ENCODE measurements at regions not wholly inside any gene's neighbourhood (a gene's known extent, or its start where the extent isn't known, plus 50 kb on each side); places are given as distances from the start of the nearest gene placed in this dataset.

DNA sequence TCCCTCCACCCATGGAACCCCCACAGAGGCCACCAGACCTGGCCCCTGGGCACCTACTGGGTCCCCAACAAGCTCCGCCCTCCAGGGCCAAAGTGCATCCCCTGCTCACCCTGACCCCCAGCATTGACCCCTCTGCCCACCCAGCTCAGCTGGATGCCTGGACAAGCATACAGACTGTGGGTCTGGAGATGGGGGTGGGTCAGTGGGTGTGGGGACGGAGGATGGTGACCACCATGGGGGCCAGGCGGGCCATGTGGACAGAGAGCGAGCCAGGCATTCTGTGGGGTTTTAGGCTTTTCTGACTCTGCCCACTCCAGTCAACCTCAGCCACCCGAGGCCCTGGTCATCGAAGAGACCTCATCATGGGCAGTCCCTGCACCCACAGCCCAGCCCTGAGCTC, 183.7 kb downstream of the BRD1 start (continued):
- no peak for TF ChIP-seq ZBTB49 (tag by site-specific recombination; IDR thresholded peaks at IDR 0.05; ENCODE audit: low read depth)

DNA sequence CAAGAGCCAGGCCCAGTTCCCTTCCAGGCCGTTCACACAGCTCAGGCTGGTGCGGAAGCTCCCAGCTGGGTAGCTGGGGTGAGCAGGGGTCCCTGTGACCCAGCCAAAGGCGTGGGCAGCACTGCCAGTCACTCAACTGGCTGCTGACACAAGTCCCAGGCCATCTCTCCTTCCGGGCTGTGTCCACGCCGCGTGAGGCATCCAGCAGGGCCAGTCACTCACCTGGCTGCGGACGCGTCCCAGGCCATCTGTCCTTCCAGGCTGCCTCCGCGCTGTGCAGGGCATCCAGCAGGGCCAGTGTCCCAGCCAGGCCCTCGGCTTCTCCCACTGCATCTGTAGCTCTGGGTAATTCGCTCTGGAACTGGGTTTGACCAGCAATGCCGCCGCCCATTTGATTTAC, 184.2 kb downstream of the BRD1 start:
- no peaks in the 10 kb centered on the region for H3K9me3 ChIP-seq (ENCODE audit: control insufficient read depth, insufficient read depth, low read depth, low read length)
- POLR2A ChIA-PET, result no interaction called here
- no peak for TF ChIP-seq ZNF654 (tag by site-specific recombination; IDR thresholded peaks at IDR 0.05; ENCODE audit: low read depth)

GRCh38 chr22:49642741-49643140, 184.9 kb downstream of the BRD1 start:
- Histone ChIP-seq H3K4me3 (ENCODE audit: low read depth, low read length) (no peak overlapping the region), H3K9me3 (ENCODE audit: control insufficient read depth, insufficient read depth, low read depth, low read length) (no peaks in the 10 kb centered on the region), H3K27ac (ENCODE audit: extremely low read depth, low read depth, low read length) (no peak overlapping the region), H3K36me3 (ENCODE audit: control insufficient read depth in 2 of 2, insufficient read depth in 1 of 2, low read length in 2 of 2) (no peaks in the 10 kb centered on the region), H3K4me1 (ENCODE audit: control insufficient read depth, insufficient read depth, low read length) (no peaks in the 10 kb centered on the region)
- ChIA-PET CTCF (interaction anchor here (0.6 to 0.9 kb wide), 4 partner anchors 10 to 117 kb away, joined by 3 read pairs; no protein-coding TSS in a partner anchor), POLR2A (no interaction called here)
- TF ChIP-seq ZNF146 (tag by site-specific recombination; IDR thresholded peaks at IDR 0.05), result no peak
- no peak for TF ChIP-seq ZNF132 (tag by site-specific recombination; IDR thresholded peaks at IDR 0.05; ENCODE audit: borderline replicate concordance)
- TF ChIP-seq ZNF140 (tag by site-specific recombination; IDR thresholded peaks at IDR 0.05), result no peak
- TF ChIP-seq ZNF530 (tag by site-specific recombination; IDR thresholded peaks at IDR 0.05; ENCODE audit: low read depth), result no peak
- TF ChIP-seq, protein P1, sequence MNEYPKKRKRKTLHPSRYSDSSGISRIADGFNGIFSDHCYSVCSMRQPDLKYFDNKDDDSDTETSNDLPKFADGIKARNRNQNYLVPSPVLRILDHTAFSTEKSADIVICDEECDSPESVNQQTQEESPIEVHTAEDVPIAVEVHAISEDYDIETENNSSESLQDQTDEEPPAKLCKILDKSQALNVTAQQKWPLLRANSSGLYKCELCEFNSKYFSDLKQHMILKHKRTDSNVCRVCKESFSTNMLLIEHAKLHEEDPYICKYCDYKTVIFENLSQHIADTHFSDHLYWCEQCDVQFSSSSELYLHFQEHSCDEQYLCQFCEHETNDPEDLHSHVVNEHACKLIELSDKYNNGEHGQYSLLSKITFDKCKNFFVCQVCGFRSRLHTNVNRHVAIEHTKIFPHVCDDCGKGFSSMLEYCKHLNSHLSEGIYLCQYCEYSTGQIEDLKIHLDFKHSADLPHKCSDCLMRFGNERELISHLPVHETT (tag by site-specific recombination; IDR thresholded peaks at IDR 0.05), result no peak

More for the DNA sequence above, 184.2 kb downstream of the BRD1 start:
- no peaks in the 10 kb centered on the region for H3K4me1 ChIP-seq (ENCODE audit: control insufficient read depth, insufficient read depth, low read length)
- H3K36me3 ChIP-seq (ENCODE audit: control insufficient read depth in 2 of 2, insufficient read depth in 1 of 2, low read length in 2 of 2), result no peaks in the 10 kb centered on the region
- no peak overlapping the region for H3K27ac ChIP-seq (ENCODE audit: extremely low read depth, low read depth, low read length)
- CTCF ChIA-PET, result interaction anchor here (0.7 kb wide), 1 partner anchor 15 kb away, joined by 3 read pairs; no protein-coding TSS in a partner anchor
- no peak overlapping the region for H3K4me3 ChIP-seq (ENCODE audit: low read depth, low read length)

DNA sequence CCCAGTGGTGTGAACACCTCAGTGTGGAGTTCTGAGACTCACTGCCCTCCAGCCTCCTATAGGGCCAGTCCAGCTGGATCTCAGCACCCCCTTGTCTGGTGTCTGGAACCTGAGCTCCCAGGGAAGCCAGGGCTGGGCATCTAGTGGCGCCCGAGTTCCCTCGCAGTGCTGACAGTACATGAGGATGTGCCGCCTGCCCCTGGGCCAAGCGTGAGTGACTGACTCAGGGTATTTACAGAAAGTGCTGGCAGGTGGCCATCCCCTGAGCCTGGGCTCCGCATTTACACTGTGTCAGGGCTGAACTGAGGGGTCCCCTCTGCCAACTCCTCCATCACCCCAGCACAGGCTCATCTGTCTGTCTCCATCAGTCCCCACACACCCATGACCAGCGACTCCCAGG, 185.3 kb downstream of the BRD1 start:
- Histone ChIP-seq H3K27ac (ENCODE audit: extremely low read depth, low read depth, low read length) (no peak overlapping the region), H3K4me3 (ENCODE audit: low read depth, low read length) (no peak overlapping the region), H3K4me1 (ENCODE audit: control insufficient read depth, insufficient read depth, low read length) (no peaks in the 10 kb centered on the region), H3K9me3 (ENCODE audit: control insufficient read depth, insufficient read depth, low read depth, low read length) (no peaks in the 10 kb centered on the region), H3K36me3 (ENCODE audit: control insufficient read depth in 2 of 2, insufficient read depth in 1 of 2, low read length in 2 of 2) (no peaks in the 10 kb centered on the region)
- ChIA-PET CTCF (interaction anchor here (0.6 to 1.1 kb wide), 4 partner anchors 9 to 117 kb away, joined by 3 read pairs; no protein-coding TSS in a partner anchor), POLR2A (no interaction called here)
- TF ChIP-seq ZNF112 (tag by site-specific recombination; IDR thresholded peaks at IDR 0.05) (no peak), ZNF155 (tag by site-specific recombination; IDR thresholded peaks at IDR 0.05) (no peak), ZNF302 (tag by site-specific recombination; IDR thresholded peaks at IDR 0.05; ENCODE audit: low read depth) (no peak), MZF1 (tag by site-specific recombination; IDR thresholded peaks at IDR 0.05; ENCODE audit: borderline replicate concordance) (no peak), PRDM2 (tag by site-specific recombination; IDR thresholded peaks at IDR 0.05; ENCODE audit: borderline replicate concordance) (no peak), ZNF658 (tag by site-specific recombination; IDR thresholded peaks at IDR 0.05) (no peak)
- TF ChIP-seq, protein P2, sequence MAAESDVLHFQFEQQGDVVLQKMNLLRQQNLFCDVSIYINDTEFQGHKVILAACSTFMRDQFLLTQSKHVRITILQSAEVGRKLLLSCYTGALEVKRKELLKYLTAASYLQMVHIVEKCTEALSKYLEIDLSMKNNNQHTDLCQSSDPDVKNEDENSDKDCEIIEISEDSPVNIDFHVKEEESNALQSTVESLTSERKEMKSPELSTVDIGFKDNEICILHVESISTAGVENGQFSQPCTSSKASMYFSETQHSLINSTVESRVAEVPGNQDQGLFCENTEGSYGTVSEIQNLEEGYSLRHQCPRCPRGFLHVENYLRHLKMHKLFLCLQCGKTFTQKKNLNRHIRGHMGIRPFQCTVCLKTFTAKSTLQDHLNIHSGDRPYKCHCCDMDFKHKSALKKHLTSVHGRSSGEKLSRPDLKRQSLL (tag by site-specific recombination; IDR thresholded peaks at IDR 0.05), result no peak
- TF ChIP-seq, protein P3, sequence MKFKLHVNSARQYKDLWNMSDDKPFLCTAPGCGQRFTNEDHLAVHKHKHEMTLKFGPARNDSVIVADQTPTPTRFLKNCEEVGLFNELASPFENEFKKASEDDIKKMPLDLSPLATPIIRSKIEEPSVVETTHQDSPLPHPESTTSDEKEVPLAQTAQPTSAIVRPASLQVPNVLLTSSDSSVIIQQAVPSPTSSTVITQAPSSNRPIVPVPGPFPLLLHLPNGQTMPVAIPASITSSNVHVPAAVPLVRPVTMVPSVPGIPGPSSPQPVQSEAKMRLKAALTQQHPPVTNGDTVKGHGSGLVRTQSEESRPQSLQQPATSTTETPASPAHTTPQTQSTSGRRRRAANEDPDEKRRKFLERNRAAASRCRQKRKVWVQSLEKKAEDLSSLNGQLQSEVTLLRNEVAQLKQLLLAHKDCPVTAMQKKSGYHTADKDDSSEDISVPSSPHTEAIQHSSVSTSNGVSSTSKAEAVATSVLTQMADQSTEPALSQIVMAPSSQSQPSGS (tag by site-specific recombination; IDR thresholded peaks at IDR 0.05; ENCODE audit: low read depth), result no peak
